Right renal pelvis (tissue), 4 donors: ENCODE measurements at regions not wholly inside any gene's neighbourhood (a gene's known extent, or its start where the extent isn't known, plus 50 kb on each side); places are given as distances from the start of the nearest gene placed in this dataset.

Experiments
- DNase-seq, 4 donors: peaks; one replicate each; pipeline ENCODE4 v3.0.0-alpha.2; 2013; ENCODE audit warnings: low read depth in 4 of 4, low spot score in 3 of 4, missing footprints in 1 of 4

- DNase-seq: no peak
These were observed 96.4 kb downstream of the BANF2 start for GRCh38 chr20:17796091-17796563.

- DNase-seq: no peak
These were observed 95.8 kb downstream of the BANF2 start for GRCh38 chr20:17795501-17796071.

DNA sequence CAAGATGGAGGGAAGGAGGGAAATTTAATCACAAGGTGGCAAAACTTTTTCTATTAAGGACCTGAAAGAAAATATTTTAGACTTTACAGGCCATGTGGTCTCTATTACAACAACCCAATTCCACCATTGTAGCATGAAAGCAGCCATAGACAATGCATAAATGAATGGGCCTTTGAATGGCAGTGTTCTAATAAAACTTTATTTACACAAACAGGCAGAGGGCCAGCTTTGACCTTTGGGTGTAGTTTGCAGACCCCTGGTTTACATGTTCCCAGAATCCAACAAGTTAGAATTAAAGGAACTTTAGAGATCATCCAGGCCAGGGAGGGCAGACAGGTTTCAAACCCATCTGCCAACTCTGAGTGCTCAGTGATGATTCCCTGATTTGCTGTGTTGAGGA, 95.2 kb downstream of the BANF2 start:
- no peak for DNase-seq

GRCh38 chr20:17794400-17794799, 94.6 kb downstream of the BANF2 start:
- DNase-seq: no peak

DNA sequence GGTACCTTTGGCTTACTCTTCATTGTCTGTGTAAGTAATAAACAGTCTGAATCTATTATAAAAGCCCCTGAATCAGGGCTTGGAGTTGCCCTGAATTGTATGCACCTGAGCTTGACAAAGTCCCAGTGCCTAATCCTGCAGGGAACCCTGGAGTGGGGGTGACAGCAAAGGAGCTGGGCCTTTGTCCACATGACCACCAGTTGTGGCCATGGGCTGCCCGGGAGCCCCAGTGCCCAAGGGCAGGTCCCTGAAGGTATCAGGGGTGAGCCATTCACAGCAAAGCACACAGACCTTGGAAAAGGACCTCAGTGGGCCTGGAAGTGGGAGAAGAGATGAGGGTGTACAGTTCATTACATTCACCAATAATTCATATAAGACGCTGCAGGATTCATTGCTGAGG, 94.2 kb downstream of the BANF2 start:
- no peak for DNase-seq

DNA sequence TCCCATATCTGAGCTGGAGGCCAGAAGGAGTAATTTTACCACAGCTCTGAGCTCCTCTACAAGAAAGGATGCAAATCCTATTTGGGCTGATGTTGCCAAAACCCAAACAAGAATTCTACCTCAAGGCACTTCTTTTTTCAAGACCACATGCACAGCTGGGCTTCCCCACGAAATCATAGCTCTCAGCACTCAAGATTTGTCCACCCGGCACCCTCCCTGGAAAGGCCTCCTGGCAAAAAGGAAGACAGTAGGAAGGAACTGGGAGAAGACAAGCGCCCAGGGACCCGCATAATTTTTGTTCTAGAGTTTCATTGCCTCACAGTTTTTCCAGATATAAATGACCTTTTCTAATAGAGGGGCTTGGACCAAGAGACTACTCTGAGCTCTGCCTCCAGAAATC, 90.5 kb downstream of the BANF2 start:
- no peak for DNase-seq

DNA sequence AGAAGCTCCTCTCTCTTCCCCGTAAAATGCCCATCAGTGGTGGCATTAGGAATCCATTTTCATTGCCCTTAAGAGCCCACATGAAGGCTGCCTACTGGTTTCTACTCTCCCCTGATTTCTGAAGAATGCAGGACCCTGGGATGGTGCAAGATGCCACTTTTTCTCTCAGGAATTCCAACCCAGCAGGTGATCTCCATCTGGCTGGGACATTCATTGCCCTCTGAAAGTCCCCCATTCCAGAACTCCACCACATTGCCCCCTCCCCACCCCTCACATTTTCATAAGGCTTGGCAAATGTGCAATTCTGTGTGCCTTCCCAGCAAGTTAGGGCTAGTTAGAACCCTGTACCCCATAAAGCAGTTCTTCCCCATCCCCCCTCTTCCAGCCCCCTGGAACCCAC, 88.0 kb downstream of the BANF2 start:
- no peak for DNase-seq

DNA sequence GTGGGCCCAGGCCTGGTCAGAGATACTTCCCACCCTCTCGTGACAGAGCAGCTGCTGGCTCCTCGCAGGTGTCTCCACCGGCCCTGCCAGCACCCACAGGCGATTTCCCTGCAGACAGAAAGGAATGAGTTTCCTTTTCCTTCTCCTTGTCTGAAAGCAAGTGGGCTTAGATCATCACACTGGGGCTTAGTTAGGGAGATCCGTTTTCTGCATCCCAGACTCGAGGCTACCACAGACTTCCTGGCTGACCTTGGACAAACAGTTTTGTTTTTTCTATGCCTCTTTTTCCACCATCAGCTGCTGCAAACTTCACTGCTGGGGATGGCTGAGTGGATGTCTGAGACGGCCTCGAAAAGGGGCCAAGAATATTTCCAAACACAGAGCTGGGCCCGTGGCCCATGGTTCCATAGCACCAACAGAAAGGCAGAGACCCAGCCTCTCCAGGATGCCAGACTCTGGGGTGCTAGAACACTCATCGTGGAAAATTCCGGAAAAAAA, 86.5 kb downstream of the BANF2 start:
- DNase-seq: no peak
